HepG2 (cell line): ENCODE measurements at regions not wholly inside any gene's neighbourhood (a gene's known extent, or its start where the extent isn't known, plus 50 kb on each side); places are given as distances from the start of the nearest gene placed in this dataset.

Experiments used
- ATAC-seq: fragments of 200-7000 bp; cut with Tn5 transposase; 3 replicates; pipeline ENCODE4 v1.9.1; 2020; ENCODE audit warnings: mild to moderate bottlenecking, moderate library complexity
- BruUV-seq: library from RNA; stranded (reverse); fragments of 400-500 nt; replicated peaks from 2 replicates; lab custom pipeline; 2021; lab: Mats Ljungman, UMichigan
- CTCF ChIA-PET: fragments of 300-600 bp; formaldehyde crosslinking; extraction: SDS; loops from one replicate; lab custom pipeline; 2021; ENCODE audit warnings: low total read pairs, inconsistent platforms, low intra/inter-chr PET ratio; lab: Yijun Ruan, JAX
- POLR2A ChIA-PET: fragments of 350-600 bp; sonication (Branson Sonifier 250); formaldehyde crosslinking; loops from one replicate; lab custom pipeline; 2020; ENCODE audit warnings: antibody characterized with exemption, inconsistent platforms; lab: Yijun Ruan, JAX
- DNase-seq: peaks from one replicate; pipeline ENCODE4 v3.0.0-alpha.2; 2015; ENCODE audit warnings: low spot score
- FAIRE-seq: peaks from 3 replicates; lab custom pipeline; 2011; peaks lifted over from hg19 to GRCh38; lab: Jason Lieb, UNC
- H2AFZ ChIP-seq: one replicate; pipeline ENCODE4 v1.6.1; 2011; ENCODE audit warnings: low read length, inconsistent platforms
- H3K27ac ChIP-seq: fragments of 300-600 bp; 3 replicates; pipeline ENCODE4 v1.8.0; 2011; ENCODE audit warnings: mixed run types, mild to moderate bottlenecking, mixed read lengths, low read length, inconsistent platforms; ENCODE audit not compliant: insufficient read depth; ENCODE audit errors: extremely low read length
- H3K27me3 ChIP-seq, 2 experiments: fragments of 200-600 bp in 1 of 2; 2 replicates in 1 of 2; 3 replicates in 1 of 2; pipeline versions ENCODE4 v1.6.0 to v1.8.0; 2011; ENCODE audit warnings: low read length in 2 of 2, mild to moderate bottlenecking in 2 of 2, moderate library complexity in 2 of 2, inconsistent platforms in 1 of 2; ENCODE audit not compliant: insufficient read depth in 2 of 2, control insufficient read depth in 1 of 2
- H3K36me3 ChIP-seq, 2 experiments: fragments of 200-600 bp in 1 of 2; replicated peaks in 1 of 2; 2 replicates in 1 of 2; 3 replicates in 1 of 2; pipeline versions ENCODE4 v1.5.1 to v1.8.0; 2011; ENCODE audit warnings: low read length in 2 of 2, inconsistent platforms in 1 of 2; ENCODE audit not compliant: insufficient read depth in 2 of 2, control insufficient read depth in 1 of 2
- H3K4me1 ChIP-seq: 2 replicates; pipeline ENCODE4 v1.5.1; 2012; ENCODE audit warnings: low read length, inconsistent platforms; ENCODE audit not compliant: insufficient read depth
- H3K4me2 ChIP-seq: 2 replicates; pipeline ENCODE4 v1.6.0; 2011; ENCODE audit warnings: low read depth, low read length, inconsistent platforms
- H3K4me3 ChIP-seq, 3 experiments: fragments of 200-600 bp in 1 of 3; sonication (generic), shearing (Covaris generic) in 1 of 3; replicated peaks in 1 of 3; 2 replicates each; pipeline ENCODE4 v1.5.1; 2011 to 2016; ENCODE audit warnings: low read length in 3 of 3, inconsistent platforms in 2 of 3, low read depth in 2 of 3, mild to moderate bottlenecking in 2 of 3, control low read depth in 1 of 3, mixed read lengths in 1 of 3; ENCODE audit not compliant: insufficient read depth in 1 of 3
- H3K79me2 ChIP-seq: one replicate; pipeline ENCODE4 v1.6.1; 2011; ENCODE audit warnings: low read length, inconsistent platforms; ENCODE audit not compliant: insufficient read depth
- H3K9ac ChIP-seq: 2 replicates; pipeline ENCODE4 v1.6.0; 2011; ENCODE audit warnings: mild to moderate bottlenecking, low read depth, low read length, inconsistent platforms; ENCODE audit not compliant: insufficient read depth
- H3K9me3 ChIP-seq: 2 replicates; pipeline ENCODE4 v1.5.1; 2012; ENCODE audit warnings: mild to moderate bottlenecking, low read length
- H4K20me1 ChIP-seq: 2 replicates; pipeline ENCODE4 v1.6.0; 2011; ENCODE audit warnings: inconsistent platforms, mild to moderate bottlenecking, low read length, moderate library complexity; ENCODE audit not compliant: insufficient read depth
- AKAP8 ChIP-seq: sonication (generic); formaldehyde crosslinking; IDR thresholded peaks from 2 replicates; pipeline ENCODE4 v1.5.1; 2020; ENCODE audit warnings: mild to moderate bottlenecking, missing genetic modification reagents
- ATF7 ChIP-seq, 2 experiments: fragments of 450-650 bp in 1 of 2; sonication (generic) in 1 of 2; formaldehyde crosslinking in 1 of 2; IDR thresholded peaks; 2 replicates each; pipeline versions ENCODE4 v1.4.0 to v1.6.1; 2016 to 2020; ENCODE audit warnings: antibody characterized with exemption in 1 of 2, mild to moderate bottlenecking in 1 of 2, missing genetic modification reagents in 1 of 2
- BORCS8-MEF2B ChIP-seq: sonication (generic); formaldehyde crosslinking; IDR thresholded peaks from 2 replicates; pipeline ENCODE4 v1.8.0; 2022; ENCODE audit warnings: mild to moderate bottlenecking, missing genetic modification reagents
- FIP1L1 ChIP-seq: fragments of 200-400 bp; formaldehyde crosslinking; IDR thresholded peaks from 2 replicates; pipeline ENCODE4 v1.6.1; 2018; ENCODE audit warnings: low read depth, mild to moderate bottlenecking, low read length, moderate library complexity, borderline replicate concordance; ENCODE audit not compliant: insufficient read depth
- HNF1B ChIP-seq: sonication (generic); formaldehyde crosslinking; IDR thresholded peaks from 2 replicates; pipeline ENCODE4 v1.5.1; 2020; ENCODE audit warnings: mild to moderate bottlenecking, moderate library complexity, missing genetic modification reagents
- NCOR1 ChIP-seq: fragments of 200-600 bp; sonication (generic); IDR thresholded peaks from 2 replicates; pipeline ENCODE4 v1.7.0; 2017; ENCODE audit warnings: antibody characterized with exemption, low read length, borderline replicate concordance
- NFE2L2 ChIP-seq: fragments of 150-350 bp; IDR thresholded peaks from 2 replicates; pipeline ENCODE4 v1.6.1; 2014; ENCODE audit warnings: low read length
- NKX3-1 ChIP-seq: sonication (generic); formaldehyde crosslinking; IDR thresholded peaks from 2 replicates; pipeline ENCODE4 v1.5.0; 2020; ENCODE audit warnings: missing genetic modification reagents
- PHF20 ChIP-seq: sonication (generic); formaldehyde crosslinking; IDR thresholded peaks from 2 replicates; pipeline ENCODE4 v1.5.0; 2020; ENCODE audit warnings: mild to moderate bottlenecking, missing genetic modification reagents
- ZBTB14 ChIP-seq: sonication (generic); formaldehyde crosslinking; IDR thresholded peaks from 2 replicates; pipeline ENCODE4 v1.4.0; 2020; ENCODE audit warnings: missing genetic modification reagents
- ZNF17 ChIP-seq: sonication (generic); formaldehyde crosslinking; IDR thresholded peaks from 2 replicates; pipeline ENCODE4 v1.5.0; 2020; ENCODE audit warnings: mild to moderate bottlenecking, missing genetic modification reagents
- ZNF282 ChIP-seq: fragments of 450-650 bp; IDR thresholded peaks from 2 replicates; pipeline ENCODE4 v1.6.1; 2018; ENCODE audit not compliant: partially characterized antibody
- ZNF3 ChIP-seq: IDR thresholded peaks from 2 replicates; pipeline ENCODE4 v1.7.0; 2017; ENCODE audit warnings: inconsistent platforms
- ZNF33A ChIP-seq: sonication (generic); formaldehyde crosslinking; IDR thresholded peaks from 2 replicates; pipeline ENCODE4 v1.5.1; 2020; ENCODE audit warnings: missing genetic modification reagents, mild to moderate bottlenecking, moderate library complexity, borderline replicate concordance
- ZNF670 ChIP-seq: sonication (generic); formaldehyde crosslinking; IDR thresholded peaks from 2 replicates; pipeline ENCODE4 v1.8.0; 2022; ENCODE audit warnings: mild to moderate bottlenecking, missing genetic modification reagents, borderline replicate concordance
- ZNF709 ChIP-seq: sonication (generic); formaldehyde crosslinking; IDR thresholded peaks from 2 replicates; pipeline ENCODE4 v1.5.0; 2020; ENCODE audit warnings: mild to moderate bottlenecking, missing genetic modification reagents
- ZNF841 ChIP-seq: sonication (generic); formaldehyde crosslinking; IDR thresholded peaks from 2 replicates; pipeline ENCODE4 v1.8.1; 2023; ENCODE audit warnings: missing genetic modification reagents, borderline replicate concordance
- ZNF879 ChIP-seq: sonication (generic); formaldehyde crosslinking; IDR thresholded peaks from 2 replicates; pipeline ENCODE4 v1.8.1; 2023; ENCODE audit warnings: missing genetic modification reagents
- ZSCAN22 ChIP-seq: sonication (generic); formaldehyde crosslinking; IDR thresholded peaks from 2 replicates; pipeline ENCODE4 v1.4.0; 2020; ENCODE audit warnings: mild to moderate bottlenecking, missing genetic modification reagents
- WGBS: methylation state at CpG from one replicate; pipeline ENCODE4 v1.1.6; 2017; ENCODE audit warnings: low lambda C conversion rate; 5-methylcytosine and 5-hydroxymethylcytosine counted together
- in situ Hi-C: cut with HindIII; loops from 2 replicates; pipeline ENCODE4 v1.10.0; 2017; ENCODE audit warnings: low pct_unique_long_range_greater_than_20kb; ENCODE audit not compliant: extremely low pct_ligation_motif_present
- intact Hi-C: fragments of 100-400 bp; cut with micrococcal nuclease; formaldehyde crosslinking; loops from one replicate; pipeline ENCODE4 v1.10.0; 2022; ENCODE audit not compliant: unreplicated experiment

- intact Hi-C loops (no loop called here), in situ Hi-C loops (loop anchor here (5.0 to 25.0 kb wide), 2 partner anchors 104 to 141 kb away; no protein-coding TSS in a partner anchor)
- H3K36me3 ChIP-seq = no peaks in the 10 kb centered on the region
- no TSS peak for BruUV-seq
- ATAC-seq (no peak), FAIRE-seq (no peak), DNase-seq (no peak)
- peaks cover 2 to 12% of the 10 kb centered on the region in 2 experiments; a peak in 2 of 5 replicates for H3K27me3 ChIP-seq
- H4K20me1 ChIP-seq = no peaks in the 10 kb centered on the region
- ChIA-PET POLR2A (no interaction called here), CTCF (no interaction called here)
- no peaks in the 10 kb centered on the region for H3K9me3 ChIP-seq
- no peak overlapping the region for H3K9ac ChIP-seq
- no peak overlapping the region for H3K4me2 ChIP-seq
- H3K4me1 ChIP-seq = no peaks in the 10 kb centered on the region
- no peak overlapping the region for H3K4me3 ChIP-seq
- peak; percentile 76 for TF ChIP-seq ATF7 (IDR thresholded peaks at IDR 0.05)
- TF ChIP-seq ATF7 (CRISPR knock-in tag; IDR thresholded peaks at IDR 0.05) = no peak
- no peak for TF ChIP-seq ZNF709 (CRISPR knock-in tag)
- TF ChIP-seq ZSCAN22 (CRISPR knock-in tag) = no peak
- 10% methylated on average over 4 of the region's 4 CpGs for WGBS
- no peak overlapping the region for H3K27ac ChIP-seq
- H2AFZ ChIP-seq = no peak overlapping the region
- H3K79me2 ChIP-seq = no peaks in the 10 kb centered on the region
Observed at GRCh38 chr18:24590946-24591345, 130.5 kb downstream of the HRH4 start.

DNA sequence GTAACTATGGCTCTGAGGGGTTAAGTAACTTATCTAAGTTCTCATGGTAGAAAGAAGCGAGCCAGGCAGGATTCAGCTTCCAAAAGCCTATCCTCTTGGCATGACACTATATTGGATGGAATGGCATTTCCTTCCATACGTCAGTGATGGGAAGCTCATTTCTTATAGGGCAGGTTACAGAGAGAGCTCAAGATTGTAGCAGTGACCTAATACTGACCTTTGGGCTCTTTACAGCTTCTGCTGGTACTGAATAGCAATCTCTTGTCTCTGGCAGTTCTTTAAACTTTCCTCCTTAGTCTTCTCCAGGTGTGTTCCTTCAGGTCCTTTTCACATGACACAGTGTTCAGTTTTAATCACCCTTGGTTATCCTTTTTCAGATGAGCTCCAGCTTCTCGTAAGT, 133.0 kb downstream of the HRH4 start:
- no peak overlapping the region for H3K27ac ChIP-seq
- H3K4me1 ChIP-seq = no peaks in the 10 kb centered on the region
- H3K27me3 ChIP-seq = peaks cover 2 to 7% of the 10 kb centered on the region in 2 experiments; a peak in 2 of 5 replicates
- H3K36me3 ChIP-seq = no peaks in the 10 kb centered on the region
- POLR2A ChIA-PET = no interaction called here
- no peak for ATAC-seq
- FAIRE-seq = no peak
- no peak overlapping the region for H3K4me3 ChIP-seq
- no peak overlapping the region for H3K4me2 ChIP-seq
- BruUV-seq = no TSS peak
- H3K9me3 ChIP-seq = no peaks in the 10 kb centered on the region
- in situ Hi-C loops = loop anchor here (5.0 to 25.0 kb wide), 2 partner anchors 106 to 139 kb away; no protein-coding TSS in a partner anchor
- no peak for TF ChIP-seq AKAP8 (CRISPR knock-in tag)
- TF ChIP-seq BORCS8-MEF2B (CRISPR knock-in tag) = no peak
- TF ChIP-seq NKX3-1 (CRISPR knock-in tag) = no peak
- TF ChIP-seq NFE2L2 = no peak
- TF ChIP-seq ZNF33A (CRISPR knock-in tag) = no peak
- TF ChIP-seq NCOR1 = no peak
- TF ChIP-seq ZBTB14 (CRISPR knock-in tag) = no peak
- TF ChIP-seq ZNF841 = no peak
- TF ChIP-seq PHF20 (CRISPR knock-in tag) = no peak
- no peak for TF ChIP-seq ZNF879 (CRISPR knock-in tag)
- TF ChIP-seq FIP1L1 = no peak
- TF ChIP-seq ZNF17 (CRISPR knock-in tag) = no peak
- TF ChIP-seq HNF1B = no peak
- no peak for TF ChIP-seq ZNF3 (CRISPR knock-in tag)
- TF ChIP-seq ZNF282 = no peak
- no peak for TF ChIP-seq ZNF670
- H2AFZ ChIP-seq = no peak overlapping the region
- no peaks in the 10 kb centered on the region for H3K79me2 ChIP-seq
- WGBS = 4% methylated on average over 3 of the region's 3 CpGs
- DNase-seq = no peak
- H4K20me1 ChIP-seq = no peaks in the 10 kb centered on the region
- no peak overlapping the region for H3K9ac ChIP-seq
- CTCF ChIA-PET = no interaction called here
- intact Hi-C loops = no loop called here
